ENCODE measurements at regions not wholly inside any gene's neighbourhood (a gene's known extent, or its start where the extent isn't known, plus 50 kb on each side); places are given as distances from the start of the nearest gene placed in this dataset.

GRCh38 chr5:33153372-33153771 is 287.4 kb upstream of the TARS1 start:
- no peak for DNase-seq (ENCODE audit: low read depth)

GRCh38 chr5:33153831-33154230 is 286.9 kb upstream of the TARS1 start:
- no peak for DNase-seq (ENCODE audit: low read depth)

- DNase-seq (ENCODE audit: low read depth), result no peak
Measured at GRCh38 chr5:33160871-33161270, 279.9 kb upstream of the TARS1 start.

- DNase-seq (ENCODE audit: low read depth), result no peak
Measured at GRCh38 chr5:33161421-33161820, 279.3 kb upstream of the TARS1 start.

GRCh38 chr5:33162057-33162456 is 278.7 kb upstream of the TARS1 start:
- no peak for DNase-seq (ENCODE audit: low read depth)

GRCh38 chr5:33166522-33166921 is 274.2 kb upstream of the TARS1 start:
- no peak for DNase-seq (ENCODE audit: low read depth)

GRCh38 chr5:33166948-33167347 is 273.8 kb upstream of the TARS1 start:
- DNase-seq (ENCODE audit: low read depth), result no peak

- DNase-seq (ENCODE audit: low read depth), result no peak
Measured at GRCh38 chr5:33167541-33167940, 273.2 kb upstream of the TARS1 start.

- DNase-seq (ENCODE audit: low read depth), result no peak
Measured at GRCh38 chr5:33170411-33170810, 270.4 kb upstream of the TARS1 start.

GRCh38 chr5:33174383-33174782 is 266.4 kb upstream of the TARS1 start:
- no peak for DNase-seq (ENCODE audit: low read depth)

GRCh38 chr5:33179301-33179700 is 261.5 kb upstream of the TARS1 start:
- DNase-seq (ENCODE audit: low read depth), result no peak

- DNase-seq (ENCODE audit: low read depth), result peak; percentile 41
Measured at GRCh38 chr5:33180900-33181299, 259.9 kb upstream of the TARS1 start.

- DNase-seq (ENCODE audit: low read depth), result no peak
Measured at GRCh38 chr5:33182986-33183385, 257.8 kb upstream of the TARS1 start.

- no peak for DNase-seq (ENCODE audit: low read depth)
Measured at GRCh38 chr5:33184367-33184766, 256.4 kb upstream of the TARS1 start.

GRCh38 chr5:33188089-33188488 is 252.7 kb upstream of the TARS1 start:
- no peak for DNase-seq (ENCODE audit: low read depth)

- DNase-seq (ENCODE audit: low read depth), result no peak
Measured at GRCh38 chr5:33194914-33195313, 245.9 kb upstream of the TARS1 start.

GRCh38 chr5:33195431-33196165 is 245.2 kb upstream of the TARS1 start:
- peak; percentile 62 for DNase-seq (ENCODE audit: low read depth)

- no peak for DNase-seq (ENCODE audit: low read depth)
Measured at GRCh38 chr5:33198836-33199235, 241.9 kb upstream of the TARS1 start.

GRCh38 chr5:33203931-33204330 is 236.8 kb upstream of the TARS1 start:
- DNase-seq (ENCODE audit: low read depth), result no peak

- DNase-seq (ENCODE audit: low read depth), result no peak
Measured at GRCh38 chr5:33205079-33205478, 235.7 kb upstream of the TARS1 start.

- no peak for DNase-seq (ENCODE audit: low read depth)
Measured at GRCh38 chr5:33205727-33206410, 234.9 kb upstream of the TARS1 start.

GRCh38 chr5:33206962-33207506 is 233.7 kb upstream of the TARS1 start:
- DNase-seq (ENCODE audit: low read depth), result no peak

GRCh38 chr5:33209252-33209651 is 231.5 kb upstream of the TARS1 start:
- DNase-seq (ENCODE audit: low read depth), result no peak

Measured in HS-5 (cell line).